GM18909 (cell line): ENCODE measurements at regions not wholly inside any gene's neighbourhood (a gene's known extent, or its start where the extent isn't known, plus 50 kb on each side); places are given as distances from the start of the nearest gene placed in this dataset.

Experiments
- ATAC-seq: cut with Tn5 transposase; IDR thresholded peaks from one replicate; pipeline ENCODE4 v1.9.1; 2021; ENCODE audit warnings: mild to moderate bottlenecking; ENCODE audit not compliant: unreplicated experiment, poor library complexity

GRCh38 chr6:1513215-1513780, 96.4 kb upstream of the FOXC1 start:
- ATAC-seq, result no peak

GRCh38 chr6:1514078-1514477, 95.6 kb upstream of the FOXC1 start:
- ATAC-seq, result no peak

GRCh38 chr6:1515280-1515679, 94.4 kb upstream of the FOXC1 start:
- no peak for ATAC-seq

- no peak for ATAC-seq
Measured at GRCh38 chr6:1515781-1516180, 93.9 kb upstream of the FOXC1 start.

GRCh38 chr6:1516742-1517520, 92.8 kb upstream of the FOXC1 start:
- ATAC-seq, result no peak

- ATAC-seq, result no peak
Measured at GRCh38 chr6:1518855-1519254, 90.9 kb upstream of the FOXC1 start.

GRCh38 chr6:1519597-1519996, 90.1 kb upstream of the FOXC1 start:
- ATAC-seq, result no peak

- no peak for ATAC-seq
Measured at GRCh38 chr6:1522779-1523178, 86.9 kb upstream of the FOXC1 start.

- ATAC-seq, result no peak
Measured at GRCh38 chr6:1524040-1524480, 85.7 kb upstream of the FOXC1 start.

GRCh38 chr6:1525364-1526038, 84.2 kb upstream of the FOXC1 start:
- no peak for ATAC-seq

GRCh38 chr6:1526398-1527072, 83.2 kb upstream of the FOXC1 start:
- no peak for ATAC-seq

GRCh38 chr6:1527073-1527457, 82.7 kb upstream of the FOXC1 start:
- no peak for ATAC-seq

GRCh38 chr6:1535295-1535694, 74.4 kb upstream of the FOXC1 start:
- no peak for ATAC-seq

GRCh38 chr6:1536526-1537429, 72.9 kb upstream of the FOXC1 start:
- ATAC-seq, result no peak

GRCh38 chr6:1538369-1538768, 71.3 kb upstream of the FOXC1 start:
- ATAC-seq, result no peak

- ATAC-seq, result no peak
Measured at GRCh38 chr6:1538810-1539478, 70.8 kb upstream of the FOXC1 start.

- no peak for ATAC-seq
Measured at GRCh38 chr6:1540864-1541521, 68.7 kb upstream of the FOXC1 start.

GRCh38 chr6:1542335-1542734, 67.4 kb upstream of the FOXC1 start:
- ATAC-seq, result no peak

GRCh38 chr6:1542764-1543163, 67.0 kb upstream of the FOXC1 start:
- no peak for ATAC-seq
